ENCODE measurements at regions not wholly inside any gene's neighbourhood (a gene's known extent, or its start where the extent isn't known, plus 50 kb on each side); places are given as distances from the start of the nearest gene placed in this dataset.

DNA sequence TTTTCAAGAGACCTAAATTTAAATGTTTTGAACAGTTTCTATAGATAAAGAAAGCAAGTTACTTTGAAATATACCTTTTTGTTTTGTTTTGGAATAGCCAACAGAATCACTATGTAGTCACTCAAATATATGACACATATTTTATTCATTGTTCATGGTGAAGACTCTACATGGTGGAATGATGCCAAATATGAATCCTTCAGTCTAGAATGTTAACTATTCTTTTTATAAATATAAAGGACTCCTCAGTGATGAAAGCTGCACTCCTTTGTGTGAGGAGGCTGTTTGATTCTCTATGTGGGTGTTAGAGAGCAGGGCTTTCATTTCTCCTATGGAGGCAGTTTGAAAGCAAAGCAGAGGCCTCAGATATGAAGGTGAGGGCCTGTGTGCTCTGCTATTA is 396.4 kb upstream of the LRRTM1 start:
- H3K4me3 Mint-ChIP-seq, result no peak overlapping the region
- H3K36me3 Mint-ChIP-seq (ENCODE audit: insufficient read depth), result peaks cover 2% of the 10 kb centered on the region
- no peaks in the 10 kb centered on the region for H3K4me1 Mint-ChIP-seq
- ATAC-seq (replicated peaks; ENCODE audit: extremely low read depth, poor library complexity, severe bottlenecking), result no peak
- no peaks in the 10 kb centered on the region for H3K27me3 Mint-ChIP-seq
- peaks cover 47% of the 10 kb centered on the region for H3K9me3 Mint-ChIP-seq
- DNase-seq (ENCODE audit: low spot score in 2 of 2), result no peak
- H3K27ac Mint-ChIP-seq (ENCODE audit: low read depth), result no peak overlapping the region

All from central memory CD8-positive, alpha-beta T cell (primary cell).